ENCODE measurements at regions not wholly inside any gene's neighbourhood (a gene's known extent, or its start where the extent isn't known, plus 50 kb on each side); places are given as distances from the start of the nearest gene placed in this dataset.

GRCh38 chr12:12016284-12017100, 54.2 kb upstream of the BCL2L14 start:
- no peak for TF ChIP-seq CTCF (IDR thresholded peaks at IDR 0.05)
- no peak for TF ChIP-seq POLR2AphosphoS5 (IDR thresholded peaks at IDR 0.05)
- no peak for TF ChIP-seq POLR2A (IDR thresholded peaks at IDR 0.05)

All from stomach (tissue), 4 donors.